SH-SY5Y (cell line): ENCODE measurements at regions not wholly inside any gene's neighbourhood (a gene's known extent, or its start where the extent isn't known, plus 50 kb on each side); places are given as distances from the start of the nearest gene placed in this dataset.

Source experiments
- GATA2 ChIP-seq: IDR thresholded peaks from 2 replicates; pipeline ENCODE4 v1.6.1; 2011; ENCODE audit warnings: mild to moderate bottlenecking, low read depth, low read length
- GATA3 ChIP-seq: IDR thresholded peaks from 2 replicates; pipeline ENCODE4 v1.6.1; 2011; ENCODE audit warnings: low read depth, mild to moderate bottlenecking, low read length, moderate library complexity

GRCh38 chr2:205936446-205936845 is 149.5 kb downstream of the INO80D start:
- TF ChIP-seq GATA2 (no peak), GATA3 (no peak)
